GM18870 (cell line): ENCODE measurements at regions not wholly inside any gene's neighbourhood (a gene's known extent, or its start where the extent isn't known, plus 50 kb on each side); places are given as distances from the start of the nearest gene placed in this dataset.

ENCODE experiments used
- ATAC-seq: cut with Tn5 transposase; IDR thresholded peaks from one replicate; pipeline ENCODE4 v1.9.1; 2021; ENCODE audit warnings: moderate library complexity; ENCODE audit not compliant: unreplicated experiment

- ATAC-seq = no peak
These were observed 123.5 kb upstream of the ZNF32 start for GRCh38 chr10:43772171-43772570.

DNA sequence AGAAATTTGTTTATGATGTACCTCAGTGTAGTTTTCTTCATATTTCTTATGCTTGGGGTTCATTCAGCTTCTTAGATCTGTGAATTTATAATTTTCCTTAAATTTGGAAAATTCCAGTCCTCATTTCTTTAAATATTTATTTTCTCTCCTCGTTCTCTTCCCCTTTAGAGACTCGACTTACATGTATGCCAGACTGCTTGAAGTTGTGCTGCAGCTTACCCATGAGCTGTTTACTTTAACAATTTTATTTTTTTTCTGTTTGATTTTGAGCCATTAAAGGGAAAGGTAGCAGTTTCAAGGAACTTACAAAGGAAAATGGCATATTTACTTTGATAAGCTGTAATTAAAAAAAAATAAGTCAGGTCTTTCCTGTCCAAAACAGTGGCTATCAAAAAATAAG, 123.0 kb upstream of the ZNF32 start:
- ATAC-seq = no peak

- ATAC-seq = no peak
These were observed 116.8 kb upstream of the ZNF32 start for GRCh38 chr10:43765516-43765915.

GRCh38 chr10:43763846-43764245, 115.2 kb upstream of the ZNF32 start:
- ATAC-seq = no peak

GRCh38 chr10:43760514-43760913, 111.8 kb upstream of the ZNF32 start:
- ATAC-seq = no peak

GRCh38 chr10:43759216-43759615, 110.5 kb upstream of the ZNF32 start:
- ATAC-seq = no peak

- ATAC-seq = no peak
These were observed 107.7 kb upstream of the ZNF32 start for GRCh38 chr10:43756341-43756740.

DNA sequence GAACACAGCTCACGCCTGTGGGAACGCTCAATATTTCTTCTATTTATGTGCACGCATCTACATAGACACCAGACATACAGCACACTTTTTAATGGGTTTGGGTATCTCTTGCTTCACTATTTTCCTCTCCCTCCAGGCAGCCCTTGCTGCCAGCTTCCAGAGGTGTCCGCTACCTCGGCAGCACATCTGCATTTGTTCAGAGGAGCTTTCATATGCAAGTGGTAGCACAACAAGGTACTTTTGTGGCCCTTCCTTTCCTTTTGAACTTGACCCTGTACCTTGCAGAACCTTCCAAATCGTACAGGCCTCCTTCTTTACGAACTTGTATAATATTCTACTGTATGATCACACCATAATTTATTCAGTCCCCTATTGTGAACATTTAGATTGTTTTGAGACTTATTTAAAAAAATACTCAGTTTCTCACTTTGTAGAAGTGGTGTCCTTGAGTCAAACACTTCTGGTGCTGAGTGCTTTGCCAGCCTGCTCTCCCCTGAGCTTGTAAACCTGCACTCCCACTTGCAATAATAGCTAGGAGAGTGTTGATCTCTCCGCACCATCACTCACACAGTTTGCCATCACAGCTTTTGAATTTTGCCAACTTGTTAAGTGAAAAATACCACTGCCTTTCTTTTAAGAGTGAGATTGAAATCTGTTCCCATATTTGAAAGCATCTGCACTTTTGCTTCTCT, 106.0 kb upstream of the ZNF32 start:
- ATAC-seq = no peak

DNA sequence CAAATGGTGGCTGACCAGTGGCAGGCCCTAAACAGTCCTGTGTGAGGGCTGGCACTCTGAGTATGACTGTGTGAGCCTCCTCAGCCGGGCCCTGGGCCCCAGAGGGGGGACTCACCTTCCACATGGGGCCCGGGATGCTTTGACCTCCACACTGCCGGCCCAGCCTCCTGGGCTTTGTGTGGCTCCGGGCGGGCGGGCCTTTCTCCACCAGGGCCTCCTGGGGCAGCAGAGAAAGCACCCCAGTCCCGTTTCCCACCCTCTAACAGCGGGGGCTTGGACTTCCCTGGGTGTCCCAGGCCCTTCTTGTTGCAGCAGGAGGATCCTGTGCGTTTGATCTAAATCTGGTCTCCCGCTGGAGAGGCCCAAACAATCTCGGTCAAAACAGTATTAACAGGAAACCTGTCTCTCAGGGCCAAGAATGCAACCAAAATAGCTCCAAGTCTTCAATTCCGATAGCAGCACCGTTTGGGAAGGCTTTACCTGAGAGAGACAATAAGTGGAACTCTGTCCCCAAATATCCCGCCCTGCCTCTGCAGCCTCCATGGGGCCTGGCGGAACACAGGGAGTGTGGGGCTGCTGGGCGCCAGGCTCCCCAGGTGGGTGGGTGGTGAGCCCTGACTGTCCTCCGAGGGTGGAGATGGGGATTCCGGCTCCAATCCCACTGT, 104.8 kb upstream of the ZNF32 start:
- ATAC-seq = no peak

DNA sequence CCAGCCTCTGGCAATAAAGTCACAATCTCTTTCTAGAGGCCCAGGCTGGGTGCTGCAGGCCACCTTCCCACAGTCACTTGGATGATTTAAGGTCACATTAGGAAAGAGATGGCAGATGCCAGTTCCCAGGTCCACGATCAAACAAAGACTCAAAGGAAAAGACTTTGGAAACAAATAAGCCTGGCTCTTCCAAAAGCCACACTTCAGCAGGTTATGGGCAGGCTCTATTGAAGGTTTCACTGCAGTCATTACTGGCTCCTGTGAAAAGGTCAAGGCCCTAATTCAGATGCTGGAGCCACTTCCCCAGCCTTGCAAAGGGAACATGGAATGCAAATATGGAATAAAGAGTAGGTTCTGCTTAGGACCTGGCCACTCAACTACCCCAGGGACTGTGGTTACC, 104.0 kb upstream of the ZNF32 start:
- ATAC-seq = no peak

DNA sequence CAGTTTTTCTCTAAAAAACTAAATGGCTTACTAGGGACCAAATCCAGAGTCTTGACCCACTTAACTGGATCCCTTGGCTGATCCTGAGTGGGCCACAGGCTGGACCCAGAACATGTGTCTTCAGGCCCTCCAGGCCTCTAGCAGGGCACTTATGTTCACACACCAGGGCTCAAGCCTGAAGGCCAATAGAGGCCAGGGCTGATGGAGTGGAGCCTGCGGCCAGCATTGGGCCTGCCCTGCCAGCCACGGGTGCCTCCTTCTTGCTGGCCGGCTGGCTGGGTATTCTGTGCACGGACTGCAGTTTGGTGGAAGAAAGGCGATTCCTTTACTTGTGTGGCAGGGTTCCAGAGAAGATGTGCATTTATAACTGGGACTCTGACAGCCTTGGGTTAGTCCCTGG, 103.0 kb upstream of the ZNF32 start:
- no peak for ATAC-seq

- no peak for ATAC-seq
These were observed 101.4 kb upstream of the ZNF32 start for GRCh38 chr10:43749940-43750552.

GRCh38 chr10:43749145-43749576, 100.5 kb upstream of the ZNF32 start:
- no peak for ATAC-seq

DNA sequence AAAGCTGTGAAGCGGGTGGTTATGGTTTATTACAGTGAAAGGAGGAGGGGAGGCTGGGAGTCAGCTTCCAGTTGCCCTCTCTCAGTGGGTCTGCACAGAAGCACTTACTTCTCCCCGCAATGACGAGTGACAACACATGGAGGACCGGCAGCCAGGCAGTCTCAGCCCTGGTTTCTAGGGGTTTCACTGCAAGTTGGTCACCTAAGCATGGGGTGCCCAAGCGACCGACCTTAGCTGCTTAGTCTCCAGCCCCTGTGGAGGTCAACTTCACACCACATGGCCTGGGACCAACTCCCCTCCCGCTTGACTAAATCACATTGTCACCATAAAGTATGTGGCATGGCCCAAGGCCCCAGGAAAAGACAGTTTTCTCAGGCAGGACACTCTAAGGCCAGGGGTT, 99.9 kb upstream of the ZNF32 start:
- ATAC-seq = no peak

DNA sequence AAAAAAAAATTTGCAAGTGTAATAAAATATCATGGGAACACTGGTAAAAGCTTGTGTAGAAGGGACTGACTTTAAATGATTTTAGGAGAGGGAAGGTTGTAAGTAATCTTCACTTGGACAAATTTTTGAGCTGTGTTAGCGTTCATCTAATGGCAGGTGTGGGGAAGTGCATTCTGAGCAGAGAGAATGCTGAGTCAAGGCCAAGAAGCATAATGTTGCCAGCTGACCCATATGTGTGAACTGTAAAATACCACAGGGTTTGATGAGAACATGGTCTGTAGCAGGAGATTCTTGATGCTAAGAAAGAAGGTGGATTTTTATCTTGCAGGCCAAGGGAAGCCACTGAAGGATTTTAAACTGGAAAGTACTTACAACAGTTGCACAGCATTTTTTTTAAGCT, 98.2 kb upstream of the ZNF32 start:
- ATAC-seq = no peak

- ATAC-seq = no peak
These were observed 90.5 kb upstream of the ZNF32 start for GRCh38 chr10:43739161-43739560.

DNA sequence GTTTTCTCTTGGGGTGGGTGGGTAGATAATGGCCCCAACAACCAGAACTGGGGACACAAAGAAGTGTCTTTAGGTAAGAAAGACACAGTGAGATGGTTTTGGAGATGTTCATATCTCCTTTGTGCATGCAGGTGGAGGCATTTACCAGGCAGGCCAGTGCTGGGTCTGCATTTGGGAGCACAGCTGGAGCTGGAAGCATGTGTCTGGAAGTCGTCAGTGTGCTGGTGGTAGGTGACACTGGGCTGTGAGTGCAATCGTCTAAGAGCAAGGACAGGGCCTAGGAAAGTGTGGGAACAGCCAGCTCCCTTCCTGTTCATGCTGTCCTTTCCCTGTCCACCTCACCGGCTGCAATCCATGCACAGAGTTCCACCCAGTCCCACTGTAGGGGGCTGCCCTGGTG, 88.3 kb upstream of the ZNF32 start:
- no peak for ATAC-seq

DNA sequence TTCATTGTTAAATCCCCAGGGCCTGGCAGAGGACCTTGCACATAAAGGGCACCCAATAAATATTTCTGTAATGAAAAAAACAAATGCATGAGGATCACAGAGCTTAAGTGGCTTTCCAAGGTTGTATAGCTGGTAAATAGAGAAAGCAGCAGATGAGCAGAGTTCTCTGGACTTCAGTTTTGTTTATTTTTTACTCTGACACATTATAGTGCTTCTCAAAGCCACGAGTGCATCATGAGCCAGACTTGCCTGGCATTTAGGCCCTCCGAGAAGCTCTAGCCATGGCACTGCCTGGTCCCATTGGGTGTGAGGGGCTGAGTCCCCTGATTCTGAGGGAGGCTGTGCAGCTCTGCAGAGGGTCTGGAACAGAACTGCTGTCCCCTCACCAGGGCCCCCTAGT, 87.2 kb upstream of the ZNF32 start:
- no peak for ATAC-seq

DNA sequence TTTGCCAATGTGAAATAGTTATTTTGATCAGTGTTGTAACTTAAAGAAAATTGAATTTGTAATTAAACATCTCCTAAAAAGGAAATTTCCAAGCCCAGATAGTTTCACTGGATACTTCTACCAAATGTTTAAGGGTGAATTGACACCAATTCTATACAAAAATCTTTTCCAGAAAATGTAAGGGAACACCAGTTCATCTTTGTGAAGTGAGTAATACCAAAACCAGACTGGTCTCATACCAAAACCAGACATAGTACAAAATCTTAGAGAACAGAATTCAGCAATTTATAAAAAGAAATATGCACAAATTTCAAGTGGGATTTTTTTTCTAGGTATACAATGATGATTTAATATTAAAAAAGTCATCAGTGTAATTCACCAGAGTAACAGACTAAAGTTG, 86.0 kb upstream of the ZNF32 start:
- no peak for ATAC-seq

GRCh38 chr10:43731486-43731885, 82.8 kb upstream of the ZNF32 start:
- ATAC-seq = no peak

DNA sequence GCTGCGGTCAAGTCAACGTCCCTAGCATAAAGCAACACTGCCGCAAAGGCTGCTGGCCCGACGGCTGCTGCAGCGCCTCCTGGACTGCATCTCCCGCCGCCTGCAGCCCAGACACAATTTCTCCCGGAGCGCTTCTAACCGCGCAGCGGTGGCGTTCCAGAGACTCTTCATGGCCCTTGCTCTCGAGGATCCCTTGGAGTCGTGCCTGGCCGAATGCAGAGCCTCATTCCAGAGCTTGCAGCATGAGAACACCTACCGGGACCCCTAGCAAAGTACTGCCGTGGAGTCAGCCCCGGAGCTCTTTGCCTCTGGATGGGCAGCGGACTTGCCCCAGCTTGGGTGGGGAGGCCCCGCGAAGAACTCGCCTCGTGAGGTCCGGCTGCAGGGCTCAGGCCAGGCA, 79.7 kb upstream of the ZNF32 start:
- no peak for ATAC-seq

DNA sequence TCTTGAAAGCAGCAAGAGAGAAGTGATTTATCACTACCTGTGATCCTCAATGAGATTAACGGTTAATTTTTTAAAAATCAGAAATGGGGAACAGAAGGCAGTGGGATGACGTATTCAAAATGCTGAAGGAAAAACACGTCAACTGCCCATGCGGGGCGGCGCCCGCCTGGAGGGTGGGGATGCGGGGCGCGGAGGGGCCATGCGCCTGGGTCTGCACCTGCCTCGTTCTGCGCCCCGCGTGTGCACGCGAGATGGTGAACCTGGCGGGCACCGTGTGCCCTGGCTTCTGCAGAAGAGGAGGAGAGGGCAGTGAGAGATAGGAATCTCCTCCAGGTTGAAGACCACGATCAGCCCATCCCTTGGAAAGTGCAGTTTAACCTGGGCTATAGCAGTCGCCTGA, 79.3 kb upstream of the ZNF32 start:
- no peak for ATAC-seq
